IMR-90 (cell line): ENCODE measurements at regions not wholly inside any gene's neighbourhood (a gene's known extent, or its start where the extent isn't known, plus 50 kb on each side); places are given as distances from the start of the nearest gene placed in this dataset.
"Not testable (repeated sequence)": the region's sequence is repeated elsewhere in the genome, so short reads cannot be mapped to it uniquely, and the experiment has no call there.

Experiments used
- BHLHE40 ChIP-seq: fragments of 150-350 bp; IDR thresholded peaks from 2 replicates; pipeline ENCODE4 v1.6.1; 2016; ENCODE audit warnings: mild to moderate bottlenecking, low read depth, low read length
- CEBPB ChIP-seq: IDR thresholded peaks from 2 replicates; pipeline ENCODE4 v1.6.1; 2012; ENCODE audit warnings: low read depth, low read length, improper control_type of control experiment
- CHD1 ChIP-seq: IDR thresholded peaks from 2 replicates; pipeline ENCODE4 v1.6.1; 2012; ENCODE audit warnings: low read depth, low read length, improper control_type of control experiment
- FOS ChIP-seq: fragments of 150-350 bp; IDR thresholded peaks from 2 replicates; pipeline ENCODE4 v1.6.1; 2016; ENCODE audit warnings: low read depth, low read length
- MAFK ChIP-seq: IDR thresholded peaks from 2 replicates; pipeline ENCODE4 v1.6.1; 2012; ENCODE audit warnings: low read depth, low read length, improper control_type of control experiment
- MAZ ChIP-seq: IDR thresholded peaks from 2 replicates; pipeline ENCODE4 v1.6.1; 2012; ENCODE audit warnings: low read depth, mild to moderate bottlenecking, low read length, improper control_type of control experiment, moderate library complexity, borderline replicate concordance
- MXI1 ChIP-seq: IDR thresholded peaks from 2 replicates; pipeline ENCODE4 v1.6.1; 2012; ENCODE audit warnings: low read depth, mild to moderate bottlenecking, low read length, moderate library complexity, borderline replicate concordance
- POLR2A ChIP-seq: IDR thresholded peaks from 2 replicates; pipeline ENCODE4 v1.6.1; 2012; ENCODE audit warnings: mild to moderate bottlenecking, low read depth, low read length
- RAD21 ChIP-seq: IDR thresholded peaks from 2 replicates; pipeline ENCODE4 v1.6.1; 2012; ENCODE audit warnings: low read length, improper control_type of control experiment
- RCOR1 ChIP-seq: IDR thresholded peaks from 2 replicates; pipeline ENCODE4 v1.6.1; 2012; ENCODE audit warnings: mild to moderate bottlenecking, low read length, improper control_type of control experiment; ENCODE audit not compliant: insufficient replicate concordance
- RFX5 ChIP-seq: IDR thresholded peaks from 2 replicates; pipeline ENCODE4 v1.8.0; 2012; ENCODE audit warnings: low read depth, mild to moderate bottlenecking, low read length, moderate library complexity
- TF ChIP-seq, protein P1 (sequence below): conservative IDR thresholded peaks from 2 replicates; pipeline ENCODE4 v1.5.1; 2012; ENCODE audit warnings: mild to moderate bottlenecking, low read depth, low read length, improper control_type of control experiment

DNA sequence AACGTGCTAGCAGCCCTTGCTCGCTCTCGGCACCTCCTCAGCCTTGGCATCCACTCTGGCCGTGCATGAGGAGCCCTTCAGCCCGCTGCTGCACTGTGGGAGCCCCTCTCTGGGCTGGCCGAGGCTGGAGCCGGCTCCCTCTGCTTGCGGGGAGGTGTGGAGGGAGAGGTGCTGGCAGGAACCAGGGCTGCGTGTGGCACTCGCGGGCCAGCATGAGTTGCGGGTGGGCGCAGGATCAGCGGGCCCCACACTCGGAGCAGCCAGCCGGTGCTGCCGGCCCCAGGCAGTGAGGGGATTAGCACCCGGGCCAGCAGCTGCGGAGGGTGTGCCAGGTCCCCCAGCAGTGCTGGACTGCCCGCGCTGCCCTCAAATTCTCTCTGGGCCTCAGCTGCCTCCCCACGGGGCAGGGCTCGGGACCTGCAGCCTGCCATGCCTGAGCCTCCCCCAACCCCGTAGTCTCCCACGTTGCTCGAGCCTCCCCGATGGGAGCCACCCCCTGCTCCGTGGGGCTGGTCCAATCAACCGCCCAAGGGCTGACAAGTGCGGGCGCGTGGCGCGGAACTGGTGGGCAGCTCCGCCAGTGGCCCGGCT is 1743.4 kb upstream of the CELF4 start:
- not testable (repeated sequence) for TF ChIP-seq RFX5, MAFK, RAD21, MXI1, POLR2A, MAZ, RCOR1, BHLHE40, CEBPB, FOS, CHD1
- TF ChIP-seq, protein P1, sequence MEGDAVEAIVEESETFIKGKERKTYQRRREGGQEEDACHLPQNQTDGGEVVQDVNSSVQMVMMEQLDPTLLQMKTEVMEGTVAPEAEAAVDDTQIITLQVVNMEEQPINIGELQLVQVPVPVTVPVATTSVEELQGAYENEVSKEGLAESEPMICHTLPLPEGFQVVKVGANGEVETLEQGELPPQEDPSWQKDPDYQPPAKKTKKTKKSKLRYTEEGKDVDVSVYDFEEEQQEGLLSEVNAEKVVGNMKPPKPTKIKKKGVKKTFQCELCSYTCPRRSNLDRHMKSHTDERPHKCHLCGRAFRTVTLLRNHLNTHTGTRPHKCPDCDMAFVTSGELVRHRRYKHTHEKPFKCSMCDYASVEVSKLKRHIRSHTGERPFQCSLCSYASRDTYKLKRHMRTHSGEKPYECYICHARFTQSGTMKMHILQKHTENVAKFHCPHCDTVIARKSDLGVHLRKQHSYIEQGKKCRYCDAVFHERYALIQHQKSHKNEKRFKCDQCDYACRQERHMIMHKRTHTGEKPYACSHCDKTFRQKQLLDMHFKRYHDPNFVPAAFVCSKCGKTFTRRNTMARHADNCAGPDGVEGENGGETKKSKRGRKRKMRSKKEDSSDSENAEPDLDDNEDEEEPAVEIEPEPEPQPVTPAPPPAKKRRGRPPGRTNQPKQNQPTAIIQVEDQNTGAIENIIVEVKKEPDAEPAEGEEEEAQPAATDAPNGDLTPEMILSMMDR: not testable (repeated sequence)
